GM21423 (cell line): ENCODE measurements at regions not wholly inside any gene's neighbourhood (a gene's known extent, or its start where the extent isn't known, plus 50 kb on each side); places are given as distances from the start of the nearest gene placed in this dataset.

ENCODE experiments used
- ATAC-seq: cut with Tn5 transposase; IDR thresholded peaks from one replicate; pipeline ENCODE4 v1.9.1; 2021; ENCODE audit warnings: mild to moderate bottlenecking, moderate library complexity; ENCODE audit not compliant: unreplicated experiment

- ATAC-seq: no peak
Measured at GRCh38 chr2:4356109-4356508, 652.7 kb downstream of the DCDC2C start.

- ATAC-seq: no peak
Measured at GRCh38 chr2:4356541-4356940, 653.2 kb downstream of the DCDC2C start.

GRCh38 chr2:4357121-4357520 lies 653.7 kb downstream of the DCDC2C start:
- ATAC-seq: no peak

GRCh38 chr2:4358837-4359236 lies 655.5 kb downstream of the DCDC2C start:
- ATAC-seq: no peak

GRCh38 chr2:4368907-4369306 lies 665.5 kb downstream of the DCDC2C start:
- ATAC-seq: no peak

GRCh38 chr2:4369826-4370419 lies 666.5 kb downstream of the DCDC2C start:
- no peak for ATAC-seq

- ATAC-seq: no peak
Measured at GRCh38 chr2:4370422-4371090, 667.2 kb downstream of the DCDC2C start.

GRCh38 chr2:4381049-4381448 lies 677.7 kb downstream of the DCDC2C start:
- no peak for ATAC-seq

GRCh38 chr2:4381773-4382172 lies 678.4 kb downstream of the DCDC2C start:
- ATAC-seq: no peak

DNA sequence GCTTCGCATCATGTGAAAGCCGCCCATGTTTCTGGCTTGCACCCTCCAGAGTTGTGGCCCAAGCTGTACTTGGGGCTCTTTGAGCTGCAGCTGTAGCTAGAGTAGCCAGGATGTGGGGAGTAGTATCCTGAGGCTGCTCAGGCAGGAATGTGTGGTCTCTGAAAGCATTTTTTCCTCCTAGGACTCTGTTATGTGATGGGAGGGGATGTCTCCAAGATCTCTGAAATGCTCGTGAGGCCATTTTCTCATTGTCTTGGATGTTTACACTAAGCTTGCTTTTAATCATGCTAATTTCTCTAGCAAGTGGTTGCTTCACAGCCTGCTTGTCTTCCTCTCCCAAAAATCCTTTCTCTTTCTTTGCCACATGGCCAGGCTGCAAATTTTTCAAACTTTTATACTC lies 687.6 kb downstream of the DCDC2C start:
- ATAC-seq: no peak

- ATAC-seq: no peak
Measured at GRCh38 chr2:4404363-4404762, 701.0 kb downstream of the DCDC2C start.

DNA sequence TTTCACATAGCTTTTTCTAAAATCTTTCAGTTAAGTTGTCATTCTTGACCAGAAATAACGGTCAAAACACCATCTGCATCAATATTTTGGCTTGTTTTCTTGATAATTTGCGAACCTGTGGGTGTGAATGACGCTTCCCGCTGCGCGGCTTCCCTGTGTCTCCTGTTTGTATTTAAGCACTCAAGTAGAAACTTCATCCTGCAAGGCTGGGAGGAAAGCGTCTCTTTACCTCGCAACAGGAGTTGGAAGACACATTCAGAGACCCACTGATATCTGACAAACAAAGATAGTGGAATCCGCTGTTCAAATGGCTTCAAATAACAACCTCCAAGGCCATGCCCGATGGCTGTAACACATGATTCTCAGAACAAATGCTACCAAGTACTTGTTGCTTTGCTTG lies 704.9 kb downstream of the DCDC2C start:
- ATAC-seq: no peak

- ATAC-seq: no peak
Measured at GRCh38 chr2:4412637-4413187, 709.3 kb downstream of the DCDC2C start.

GRCh38 chr2:4415171-4415570 lies 711.8 kb downstream of the DCDC2C start:
- no peak for ATAC-seq

DNA sequence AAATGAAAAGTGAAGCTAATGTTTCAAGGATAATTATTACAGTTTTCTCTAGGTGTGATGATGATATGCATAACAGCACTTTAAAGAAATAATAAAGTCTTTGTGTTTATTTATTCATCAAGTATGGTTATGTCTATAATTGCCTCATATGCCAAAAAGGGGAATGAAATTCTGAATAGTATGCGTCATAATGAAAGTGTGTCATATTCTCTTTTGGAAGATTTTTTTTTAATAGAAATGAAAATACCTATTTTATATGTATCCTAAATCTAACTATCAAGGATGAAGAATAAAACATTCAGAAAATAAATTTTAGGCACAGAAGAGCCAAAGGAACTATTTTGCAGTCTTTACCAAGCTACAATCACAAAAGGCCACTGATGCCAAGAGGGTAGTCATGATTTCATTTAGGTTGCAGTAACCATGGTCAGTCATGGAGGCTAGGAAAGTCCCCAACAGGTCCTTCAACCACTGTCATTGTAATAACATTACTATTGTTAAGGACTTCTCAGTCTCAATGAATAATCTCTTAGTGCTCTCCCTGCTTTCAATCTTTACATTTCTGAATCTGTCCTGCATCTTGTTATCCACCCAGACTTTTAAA lies 712.5 kb downstream of the DCDC2C start:
- ATAC-seq: no peak

DNA sequence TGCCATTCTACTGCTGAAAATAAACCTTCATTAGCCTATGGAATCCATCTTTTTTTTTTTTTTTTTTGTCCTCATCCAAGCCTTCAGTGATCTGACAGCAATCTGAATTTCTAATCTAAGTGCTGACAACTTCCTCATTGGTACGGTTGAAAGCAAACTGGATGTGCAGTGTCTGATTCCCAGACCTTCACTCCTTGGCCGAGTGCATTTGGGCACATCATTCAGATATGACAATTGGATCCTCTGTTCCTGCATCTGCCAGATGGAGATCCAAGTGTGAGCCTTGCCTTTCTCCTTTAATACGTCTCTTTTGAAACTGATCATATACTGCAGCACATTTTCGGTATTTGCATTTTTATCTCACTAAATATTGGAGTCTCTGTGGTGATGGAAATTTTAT lies 713.1 kb downstream of the DCDC2C start:
- ATAC-seq: no peak

DNA sequence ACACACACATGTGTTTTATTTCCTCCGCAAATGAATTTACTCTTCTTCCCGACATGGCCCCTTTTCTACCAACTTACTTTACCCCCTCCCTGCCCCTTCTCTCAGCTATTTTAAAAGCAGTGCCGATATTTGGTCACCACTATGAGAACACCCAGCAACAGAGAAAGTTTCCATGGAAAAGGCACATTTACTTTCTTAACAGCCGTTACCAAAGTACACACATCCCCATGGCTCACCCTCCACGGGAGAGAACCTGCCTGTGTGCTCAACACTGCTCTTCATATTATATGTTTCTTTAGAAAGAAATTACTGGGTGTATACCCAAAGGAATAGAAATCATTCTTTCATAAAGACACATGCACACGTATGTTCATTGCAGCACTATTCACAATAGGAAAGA lies 714.4 kb downstream of the DCDC2C start:
- no peak for ATAC-seq

DNA sequence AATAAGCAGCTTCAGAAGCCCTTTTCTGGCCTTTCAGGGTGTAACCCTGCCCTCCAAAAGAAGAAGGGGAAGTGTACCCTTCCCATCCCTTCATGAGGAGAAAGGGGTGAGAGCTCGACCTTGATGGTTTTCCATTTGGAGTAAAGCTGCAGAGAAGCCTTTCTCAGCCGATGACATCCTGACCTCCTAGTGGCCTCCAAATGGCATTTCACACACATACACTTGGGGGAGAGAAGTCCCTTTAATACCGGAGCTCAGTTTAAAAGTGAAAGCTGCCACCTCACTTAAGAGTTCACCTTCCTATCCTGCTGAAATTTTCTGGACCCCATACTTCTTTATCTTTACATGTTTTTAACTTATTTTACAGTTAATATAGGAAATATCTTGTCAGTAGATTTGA lies 716.7 kb downstream of the DCDC2C start:
- no peak for ATAC-seq

DNA sequence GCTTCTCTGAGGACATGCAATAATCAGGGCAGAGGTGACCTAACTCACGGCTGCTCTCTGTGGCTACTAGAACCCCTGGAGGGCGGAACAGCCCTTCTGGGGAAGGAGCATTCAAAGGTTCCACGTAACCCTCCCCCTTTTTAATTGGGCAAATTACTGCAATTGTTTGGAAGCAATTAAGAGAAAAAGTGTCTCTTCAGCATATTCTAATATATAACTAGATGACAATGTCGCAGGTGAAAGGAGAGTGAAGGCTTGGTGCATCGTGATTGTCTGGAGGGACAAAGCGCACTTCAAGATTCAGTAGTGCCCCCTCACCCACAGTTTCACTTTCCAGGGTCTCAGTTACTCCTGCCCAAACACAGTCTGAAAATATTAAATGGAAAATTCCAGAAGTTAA lies 720.8 kb downstream of the DCDC2C start:
- no peak for ATAC-seq

- no peak for ATAC-seq
Measured at GRCh38 chr2:4427083-4427482, 723.7 kb downstream of the DCDC2C start.

GRCh38 chr2:4445821-4446220 lies 742.4 kb downstream of the DCDC2C start:
- no peak for ATAC-seq

- no peak for ATAC-seq
Measured at GRCh38 chr2:4454907-4455306, 751.5 kb downstream of the DCDC2C start.
